AG09319 (cell line): ENCODE measurements at regions not wholly inside any gene's neighbourhood (a gene's known extent, or its start where the extent isn't known, plus 50 kb on each side); places are given as distances from the start of the nearest gene placed in this dataset.

ENCODE experiments used
- DNase-seq: peaks from one replicate; pipeline ENCODE4 v3.0.0-alpha.2; 2010; ENCODE audit warnings: low read depth; ENCODE audit errors: extremely low read depth
- TF ChIP-seq, protein P1 (sequence below): IDR thresholded peaks from 2 replicates; pipeline ENCODE4 v1.5.1; 2011; ENCODE audit warnings: low read depth, mild to moderate bottlenecking, inconsistent platforms, low read length, moderate library complexity

DNA sequence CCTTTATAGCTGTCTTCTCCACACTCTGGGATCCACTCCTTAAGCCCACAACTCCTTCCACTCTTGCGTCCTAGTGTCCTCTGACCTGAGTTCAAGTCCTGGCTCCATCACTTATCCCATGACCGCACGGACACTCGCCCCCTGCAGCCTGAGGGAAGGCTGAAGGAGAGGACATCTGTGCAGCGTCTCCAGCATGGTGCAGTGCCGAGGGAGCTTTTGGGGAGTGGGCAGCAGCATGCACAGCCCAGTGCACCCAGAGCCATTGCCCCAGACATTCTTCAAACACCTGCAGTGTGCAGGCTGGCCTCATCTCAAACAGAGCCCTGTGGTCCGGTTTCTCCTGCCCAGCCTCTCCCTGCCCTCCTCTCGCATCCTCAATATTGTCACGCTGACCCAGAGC lies 317.1 kb upstream of the ZMIZ1 start:
- TF ChIP-seq, protein P1, sequence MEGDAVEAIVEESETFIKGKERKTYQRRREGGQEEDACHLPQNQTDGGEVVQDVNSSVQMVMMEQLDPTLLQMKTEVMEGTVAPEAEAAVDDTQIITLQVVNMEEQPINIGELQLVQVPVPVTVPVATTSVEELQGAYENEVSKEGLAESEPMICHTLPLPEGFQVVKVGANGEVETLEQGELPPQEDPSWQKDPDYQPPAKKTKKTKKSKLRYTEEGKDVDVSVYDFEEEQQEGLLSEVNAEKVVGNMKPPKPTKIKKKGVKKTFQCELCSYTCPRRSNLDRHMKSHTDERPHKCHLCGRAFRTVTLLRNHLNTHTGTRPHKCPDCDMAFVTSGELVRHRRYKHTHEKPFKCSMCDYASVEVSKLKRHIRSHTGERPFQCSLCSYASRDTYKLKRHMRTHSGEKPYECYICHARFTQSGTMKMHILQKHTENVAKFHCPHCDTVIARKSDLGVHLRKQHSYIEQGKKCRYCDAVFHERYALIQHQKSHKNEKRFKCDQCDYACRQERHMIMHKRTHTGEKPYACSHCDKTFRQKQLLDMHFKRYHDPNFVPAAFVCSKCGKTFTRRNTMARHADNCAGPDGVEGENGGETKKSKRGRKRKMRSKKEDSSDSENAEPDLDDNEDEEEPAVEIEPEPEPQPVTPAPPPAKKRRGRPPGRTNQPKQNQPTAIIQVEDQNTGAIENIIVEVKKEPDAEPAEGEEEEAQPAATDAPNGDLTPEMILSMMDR = no peak

DNA sequence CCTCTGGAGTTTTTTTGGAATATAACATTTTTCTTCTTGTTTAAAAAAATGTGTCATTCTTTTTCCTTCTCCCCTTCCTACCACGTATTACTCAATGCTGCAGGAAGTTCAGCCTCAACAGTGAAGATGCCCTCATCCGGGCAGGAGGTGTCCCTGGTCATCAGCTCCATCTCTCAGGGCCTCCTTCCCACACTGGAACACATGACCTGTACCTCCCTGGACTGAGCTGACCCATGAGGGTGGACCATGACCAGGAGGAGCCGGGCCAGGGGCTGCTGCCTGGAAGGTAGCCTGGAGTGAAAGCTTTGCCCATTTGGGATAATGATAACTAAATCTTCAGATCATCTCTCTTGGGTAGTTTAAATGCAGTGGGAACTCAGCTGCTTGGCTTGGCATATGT lies 316.5 kb upstream of the ZMIZ1 start:
- no peak for DNase-seq
- TF ChIP-seq, protein P1 = no peak

More for the DNA sequence above, 317.1 kb upstream of the ZMIZ1 start:
- no peak for DNase-seq

DNA sequence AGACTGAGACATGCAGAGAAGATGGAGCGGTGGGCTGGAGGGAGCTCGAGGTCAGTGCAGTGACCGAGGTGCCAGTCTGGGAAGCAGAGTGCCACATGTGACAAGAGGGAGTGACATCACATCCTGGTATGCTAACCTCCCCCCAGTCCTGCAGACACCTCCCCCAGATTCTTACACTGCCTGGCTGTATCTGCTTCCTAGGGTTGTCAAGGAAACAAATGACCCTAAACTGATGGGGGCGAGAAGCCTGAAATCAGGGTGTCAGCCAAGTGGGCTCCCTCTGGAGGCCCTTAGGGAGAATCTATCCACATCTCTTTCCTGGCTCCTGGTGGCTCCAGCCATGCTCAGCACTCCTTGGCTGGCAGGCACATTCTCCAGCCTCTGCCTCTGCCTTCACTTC lies 316.1 kb upstream of the ZMIZ1 start:
- DNase-seq = no peak
- TF ChIP-seq, protein P1 = no peak

DNA sequence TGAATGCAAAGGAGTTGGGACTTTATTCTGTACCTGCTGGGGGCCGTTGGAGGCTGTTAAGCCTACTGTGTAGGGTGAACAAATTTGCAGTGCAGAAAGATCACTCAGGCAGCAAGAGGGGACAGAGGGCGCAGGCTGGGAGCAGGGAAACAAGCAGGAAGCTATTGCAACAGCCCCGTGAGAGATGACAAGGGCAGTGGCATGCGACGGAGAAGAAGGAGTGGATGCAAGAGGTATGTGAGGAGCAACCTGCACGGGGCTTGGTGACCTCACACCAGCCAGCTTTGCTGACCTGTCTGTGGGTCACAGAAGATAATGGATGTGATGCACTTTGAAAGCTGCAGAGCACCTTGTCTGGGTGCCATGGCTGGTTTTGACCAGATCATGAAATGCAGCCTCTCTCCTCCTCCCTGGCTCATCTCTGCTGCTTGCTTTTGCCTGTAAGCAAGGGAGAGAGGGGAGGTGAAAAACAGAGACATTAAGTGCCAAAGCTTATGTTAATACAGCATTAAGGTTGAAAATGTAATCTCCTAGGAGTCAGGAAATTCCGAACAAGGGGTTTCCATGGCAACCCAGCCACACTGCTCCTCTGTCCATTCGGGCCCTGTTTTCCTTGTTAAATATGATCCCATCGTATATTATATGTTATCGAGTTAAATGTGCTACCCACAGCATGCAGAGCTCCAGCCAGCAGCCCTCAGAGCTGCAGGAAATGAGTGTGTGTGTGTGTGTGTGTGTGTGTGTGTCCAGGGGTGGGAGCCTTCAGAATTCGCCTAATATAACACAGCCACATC lies 314.3 kb upstream of the ZMIZ1 start:
- TF ChIP-seq, protein P1 = no peak
- no peak for DNase-seq

DNA sequence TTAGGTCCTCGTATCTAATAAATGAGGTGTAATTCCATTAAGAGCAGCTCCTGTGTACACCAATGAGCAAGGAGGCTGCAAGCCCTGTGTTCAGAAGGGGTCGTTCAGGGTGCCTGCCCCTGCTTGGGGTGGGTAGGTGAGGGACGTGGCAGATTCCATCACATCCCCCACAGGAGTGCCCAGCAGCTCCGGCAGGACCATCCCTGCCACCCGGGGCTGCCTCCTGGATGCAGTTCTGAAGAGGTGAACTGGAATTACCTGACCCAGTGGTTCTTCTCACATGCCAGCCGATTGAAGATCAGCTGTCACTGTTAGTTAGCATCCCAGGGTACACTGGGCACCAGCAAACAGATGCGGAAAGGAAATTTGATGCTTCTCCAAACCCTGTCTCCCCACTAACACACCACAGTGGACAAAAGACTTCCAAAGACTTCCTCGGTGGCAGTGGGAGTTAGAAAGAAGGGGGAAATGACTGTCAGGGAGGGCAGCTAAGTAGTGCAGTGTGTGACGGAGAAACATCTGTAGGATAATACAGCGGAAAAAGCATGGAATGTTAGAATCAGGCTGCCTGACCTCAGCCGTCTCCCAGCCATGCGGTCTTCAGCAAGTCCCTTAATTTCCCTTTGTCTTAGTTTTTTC lies 313.6 kb upstream of the ZMIZ1 start:
- DNase-seq = no peak
- TF ChIP-seq, protein P1 = no peak

DNA sequence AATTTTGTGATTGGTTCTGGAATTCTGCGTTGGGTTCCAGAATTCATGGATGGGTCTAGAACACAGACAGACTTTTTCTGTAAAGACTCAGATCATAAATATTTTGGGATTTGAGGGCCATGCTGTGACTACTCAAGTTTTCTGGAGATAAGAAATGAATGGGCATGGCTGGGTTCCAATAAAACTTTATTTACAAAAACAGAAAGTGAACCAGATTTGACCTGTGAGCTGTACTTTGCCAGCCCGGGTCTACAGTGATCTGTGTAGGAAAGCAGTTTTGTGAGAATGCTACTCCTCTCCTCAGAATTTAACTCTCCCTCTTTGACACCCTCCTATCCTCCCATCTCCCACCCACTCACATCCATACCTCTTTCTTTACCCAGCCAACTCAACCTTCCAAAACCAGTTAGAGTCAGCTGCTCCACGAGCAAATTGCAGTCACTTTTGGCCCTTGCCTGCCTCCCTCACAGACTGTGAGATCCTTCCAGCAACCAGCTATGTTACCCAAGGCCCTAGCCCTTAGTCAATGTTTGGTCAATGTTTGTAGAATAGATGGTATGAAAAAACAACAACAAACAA lies 312.8 kb upstream of the ZMIZ1 start:
- DNase-seq = no peak
- TF ChIP-seq, protein P1 = no peak
